Activated T-cell treated with anti-CD3 and anti-CD28 coated beads for 48 hours (primary cell): ENCODE measurements at regions not wholly inside any gene's neighbourhood (a gene's known extent, or its start where the extent isn't known, plus 50 kb on each side); places are given as distances from the start of the nearest gene placed in this dataset.
"Not testable (repeated sequence)": the region's sequence is repeated elsewhere in the genome, so short reads cannot be mapped to it uniquely, and the experiment has no call there.

Experiments used
- DNase-seq: peaks from one replicate; pipeline ENCODE4 v3.0.0-alpha.2; 2020; ENCODE audit warnings: low read depth

DNA sequence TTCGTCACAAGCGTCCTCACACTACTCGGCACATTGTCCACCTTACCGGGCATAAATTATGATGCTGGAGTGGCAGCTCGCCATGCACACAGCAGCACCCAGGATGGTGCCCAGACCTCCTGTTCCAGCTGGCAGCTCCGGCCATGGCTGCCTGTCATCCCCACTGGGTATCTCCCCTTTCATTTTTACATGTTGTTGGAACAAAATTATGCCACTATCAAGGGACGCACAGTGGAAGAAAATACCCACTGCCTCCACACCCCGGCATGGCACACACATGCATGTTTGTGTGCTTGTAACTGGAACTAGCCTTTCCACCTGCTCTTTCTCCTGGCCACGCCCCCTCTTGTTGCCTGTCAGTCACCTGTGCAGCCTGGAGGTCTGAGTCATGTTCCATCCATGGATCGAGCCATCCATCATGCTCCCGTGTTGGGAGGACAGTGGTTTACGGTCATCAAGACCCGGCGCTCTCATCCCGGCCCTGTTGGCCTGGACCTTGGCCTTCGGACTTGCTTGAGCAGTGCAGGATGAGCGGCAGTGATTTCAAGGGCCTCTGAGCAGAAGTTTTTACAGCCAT, 1069.6 kb downstream of the BRD1 start:
- DNase-seq: no peak

GRCh38 chr22:48757581-48757980, 1070.1 kb downstream of the BRD1 start:
- no peak for DNase-seq

DNA sequence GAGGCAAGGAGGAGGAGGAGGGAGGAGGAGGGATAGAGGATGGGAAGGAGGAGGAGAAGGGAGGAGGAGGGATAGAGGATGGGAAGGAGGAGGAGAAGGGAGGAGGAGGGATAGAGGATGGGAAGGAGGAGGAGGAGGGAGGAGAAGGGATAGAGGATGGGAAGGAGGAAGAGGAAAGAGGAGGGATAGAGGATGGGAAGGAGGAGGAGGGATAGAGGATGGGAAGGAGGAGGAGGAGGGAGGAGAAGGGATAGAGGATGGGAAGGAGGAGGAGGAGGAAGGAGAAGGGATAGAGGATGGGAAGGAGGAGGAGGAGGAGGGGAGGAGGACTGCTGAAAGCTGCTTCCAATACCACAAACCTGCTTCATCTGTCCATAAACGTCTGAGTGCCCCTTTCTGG, 1070.5 kb downstream of the BRD1 start:
- DNase-seq: not testable (repeated sequence)

DNA sequence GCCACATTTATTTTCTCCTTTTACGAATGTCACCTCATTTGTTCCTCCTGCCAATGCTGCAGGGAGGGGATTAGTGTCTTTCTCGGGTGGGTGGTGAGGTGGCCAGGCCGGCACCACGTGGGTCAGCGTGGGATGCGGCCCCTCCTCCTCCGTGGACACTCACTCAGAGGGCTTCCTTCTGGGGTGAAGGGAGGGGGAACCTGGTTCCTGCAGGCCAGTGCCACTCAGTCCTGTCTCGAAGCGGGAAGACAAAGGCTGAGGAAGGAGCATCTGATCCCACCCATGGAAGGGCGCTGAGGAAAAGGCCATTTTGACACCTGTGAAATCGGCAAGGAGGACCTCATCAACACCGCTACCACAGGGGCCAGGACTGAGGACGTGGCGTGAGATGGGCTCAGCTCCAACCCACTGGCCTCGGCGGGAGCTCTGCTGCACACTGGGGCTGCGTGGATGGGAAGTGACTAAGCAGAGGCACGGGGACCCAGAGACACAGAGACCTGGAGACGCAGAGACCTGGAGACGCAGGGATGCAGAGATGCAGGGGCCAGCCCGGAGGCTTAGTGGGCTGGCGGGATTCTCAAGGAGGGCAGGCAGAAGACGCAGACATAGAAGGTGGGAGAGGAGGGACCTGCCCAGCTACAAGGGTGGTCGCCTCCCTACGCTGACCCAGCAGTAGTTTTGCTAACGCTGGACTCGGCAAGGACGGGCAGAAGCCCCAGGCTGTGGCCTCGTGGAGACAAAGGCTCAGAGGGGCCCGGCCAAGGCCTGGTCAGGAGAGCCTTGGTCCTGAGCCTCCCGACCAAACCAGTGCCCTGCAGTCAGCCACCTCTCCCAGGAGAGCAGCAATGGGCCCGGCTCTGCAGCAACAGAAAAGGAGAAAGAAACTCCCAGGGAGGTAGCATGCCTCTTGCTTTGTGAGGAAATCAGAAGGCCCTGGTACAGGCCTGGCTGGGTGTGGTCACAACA, 1071.2 kb downstream of the BRD1 start:
- no peak for DNase-seq

DNA sequence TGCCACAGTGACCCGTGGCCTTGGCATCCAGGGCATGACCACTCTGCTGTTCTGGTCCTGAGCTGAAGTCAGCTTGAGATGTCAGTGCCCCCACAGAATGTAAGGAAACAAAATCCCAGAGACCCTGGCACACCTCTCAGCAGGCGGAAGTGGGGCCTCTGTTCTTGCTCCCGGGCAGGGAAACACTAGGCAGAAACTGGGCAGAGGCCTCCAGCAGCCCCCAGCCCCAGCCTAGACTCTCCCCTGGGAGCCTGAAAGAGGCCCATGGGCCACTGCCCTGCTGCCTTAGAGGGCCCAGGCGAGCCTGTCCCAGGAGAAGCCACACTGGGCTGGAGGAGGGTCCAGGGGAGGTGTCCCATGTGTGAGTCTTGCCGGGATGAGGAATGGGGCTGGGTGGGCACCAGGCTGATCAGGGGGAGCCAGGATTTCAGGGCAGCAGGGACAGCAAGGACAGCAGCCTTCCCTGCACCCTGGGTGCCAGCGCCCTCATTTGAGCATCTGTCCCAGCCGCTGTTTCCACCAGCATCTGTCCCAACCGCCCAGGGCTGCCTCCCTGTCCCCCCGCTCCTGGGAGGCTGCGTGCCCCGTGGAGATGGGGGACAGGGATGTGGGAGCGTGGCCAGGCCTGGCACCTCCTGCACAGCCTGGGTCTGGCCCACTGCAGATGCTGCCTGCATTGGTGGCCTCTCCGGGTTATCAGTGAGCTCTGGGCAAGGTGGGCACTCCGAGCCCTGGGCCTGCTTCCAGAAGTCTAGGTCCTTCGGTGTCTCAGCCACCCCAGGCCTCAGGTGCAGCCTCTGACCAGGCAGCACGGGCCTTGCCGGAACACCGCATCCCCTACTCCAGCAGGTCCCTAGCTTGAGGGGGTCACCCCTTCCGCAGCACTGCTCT, 1072.4 kb downstream of the BRD1 start:
- no peak for DNase-seq

DNA sequence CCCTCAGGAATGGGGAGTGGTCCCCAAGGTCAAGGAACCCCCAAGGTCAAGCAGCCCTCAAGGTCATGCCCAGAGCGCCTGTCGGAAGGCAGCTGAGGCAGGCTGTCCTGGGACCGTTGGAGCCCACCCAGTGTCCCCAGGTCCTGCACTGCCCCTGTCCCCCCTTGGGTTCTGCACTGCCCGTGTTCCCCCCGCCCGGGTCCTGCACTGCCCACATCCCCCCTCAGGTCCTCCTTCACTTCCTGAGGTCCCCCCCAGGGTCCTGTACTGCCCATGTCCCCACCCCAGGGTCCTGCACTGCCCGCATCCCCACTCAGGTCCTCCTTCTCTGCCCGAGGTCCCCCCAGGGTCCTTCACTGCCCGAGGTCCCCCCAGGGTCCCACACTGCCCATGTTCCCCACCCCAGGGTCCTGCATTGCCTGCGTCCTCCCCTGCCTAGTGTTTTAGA, 1073.0 kb downstream of the BRD1 start:
- DNase-seq: no peak

DNA sequence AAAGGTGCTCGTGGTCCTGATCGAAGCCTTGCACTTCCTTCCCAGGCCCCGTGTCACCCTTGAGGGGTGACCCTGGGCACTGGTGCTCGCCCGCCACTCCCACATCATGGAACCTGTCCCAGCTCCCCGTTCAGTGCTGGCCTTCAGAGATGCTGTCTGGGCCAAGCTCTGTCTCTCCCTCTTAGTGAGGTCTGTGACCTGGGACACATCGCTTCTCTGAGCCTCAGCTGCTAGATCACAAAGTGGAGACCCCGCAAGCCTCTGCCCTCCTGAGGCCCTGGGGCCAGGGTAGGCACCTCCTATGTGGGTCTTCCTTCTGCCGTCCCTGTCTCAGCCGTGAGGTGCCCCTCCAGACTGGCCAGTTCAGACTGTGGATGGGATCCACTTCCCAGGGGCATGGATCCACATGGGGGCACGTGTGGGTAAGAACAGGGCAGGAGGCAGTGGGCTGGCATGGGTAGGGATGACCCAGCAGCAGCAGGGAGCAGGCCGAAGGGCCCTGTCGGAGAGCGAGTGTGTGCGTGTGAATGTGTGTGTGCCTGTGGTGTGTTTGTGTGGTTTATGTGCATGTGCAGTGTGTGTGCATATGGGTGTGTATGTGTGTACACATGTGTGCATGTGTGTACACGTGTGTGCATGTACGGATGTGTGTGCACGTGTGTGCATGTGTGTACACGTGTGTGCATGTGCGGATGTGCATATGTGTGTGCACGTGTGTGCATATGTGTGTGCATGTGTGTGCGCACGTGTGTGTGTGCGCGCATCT, 1073.7 kb downstream of the BRD1 start:
- DNase-seq: no peak

GRCh38 chr22:48753381-48753730, 1074.3 kb downstream of the BRD1 start:
- DNase-seq: no peak

GRCh38 chr22:48752451-48753380, 1075.0 kb downstream of the BRD1 start:
- no peak for DNase-seq

GRCh38 chr22:48751539-48752437, 1075.9 kb downstream of the BRD1 start:
- no peak for DNase-seq

- no peak for DNase-seq
These were observed 1076.7 kb downstream of the BRD1 start for GRCh38 chr22:48750826-48751440.

DNA sequence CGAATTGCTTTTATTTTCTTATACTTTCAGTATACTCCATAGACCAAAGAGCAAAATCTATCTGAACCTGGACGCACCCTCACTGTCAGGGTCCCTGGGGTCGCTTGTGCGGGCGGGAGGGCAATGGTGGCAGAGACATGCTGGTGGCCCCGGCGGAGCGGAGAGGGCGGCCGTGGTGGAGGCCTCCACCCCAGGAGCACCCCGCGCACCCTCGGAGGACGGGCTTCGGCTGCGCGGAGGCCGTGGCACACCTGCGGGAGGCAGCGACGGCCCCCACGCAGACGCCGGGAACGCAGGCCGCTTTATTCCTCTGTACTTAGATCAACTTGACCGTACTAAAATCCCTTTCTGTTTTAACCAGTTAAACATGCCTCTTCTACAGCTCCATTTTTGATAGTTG, 1077.4 kb downstream of the BRD1 start:
- DNase-seq: no peak

- no peak for DNase-seq
These were observed 1078.0 kb downstream of the BRD1 start for GRCh38 chr22:48749555-48750227.

GRCh38 chr22:48748860-48749554, 1078.7 kb downstream of the BRD1 start:
- no peak for DNase-seq

- no peak for DNase-seq
These were observed 1079.4 kb downstream of the BRD1 start for GRCh38 chr22:48748113-48748859.

GRCh38 chr22:48746789-48747425, 1080.8 kb downstream of the BRD1 start:
- no peak for DNase-seq
